ENCODE measurements at regions not wholly inside any gene's neighbourhood (a gene's known extent, or its start where the extent isn't known, plus 50 kb on each side); places are given as distances from the start of the nearest gene placed in this dataset.

GRCh38 chr2:2940702-2941101, 436.9 kb downstream of the EIPR1 start:
- TF ChIP-seq YY1 (IDR thresholded peaks at IDR 0.05; ENCODE audit: insufficient read depth, insufficient read length), result no peak
- TF ChIP-seq ZNF274 (IDR thresholded peaks at IDR 0.05; ENCODE audit: low read depth, low read length), result no peak
- no peak for TF ChIP-seq SUZ12 (IDR thresholded peaks at IDR 0.05; ENCODE audit: extremely low read depth, insufficient read depth, insufficient read length)

All from NT2/D1 (cell line).